SK-N-SH (cell line): ENCODE measurements at regions not wholly inside any gene's neighbourhood (a gene's known extent, or its start where the extent isn't known, plus 50 kb on each side); places are given as distances from the start of the nearest gene placed in this dataset.

Experiments used
- CHD2 ChIP-seq: fragments of 150-350 bp; IDR thresholded peaks from 2 replicates; pipeline ENCODE4 v1.6.1; 2018; ENCODE audit warnings: low read length; ENCODE audit not compliant: partially characterized antibody
- ELF1 ChIP-seq: IDR thresholded peaks from 2 replicates; pipeline ENCODE4 v1.4.0; 2012
- EP300 ChIP-seq, 2 experiments: IDR thresholded peaks; 2 replicates each; pipeline versions ENCODE4 v1.4.0 to v1.6.1; 2012; ENCODE audit warnings: borderline replicate concordance in 1 of 2, low read depth in 1 of 2, low read length in 1 of 2
- EZH2phosphoT487 ChIP-seq: fragments of 200-600 bp; sonication (generic); IDR thresholded peaks from 2 replicates; pipeline ENCODE4 v1.6.1; 2017; ENCODE audit warnings: low read depth, mixed run types, mild to moderate bottlenecking, antibody characterized with exemption, moderate library complexity, borderline replicate concordance
- NRF1 ChIP-seq: IDR thresholded peaks from 2 replicates; pipeline ENCODE4 v1.6.1; 2012; ENCODE audit warnings: low read depth, mild to moderate bottlenecking, low read length
- POLR2AphosphoS5 ChIP-seq: IDR thresholded peaks from 2 replicates; pipeline ENCODE4 v1.6.1; 2012; ENCODE audit warnings: low read depth, low read length
- TCF12 ChIP-seq: IDR thresholded peaks from 2 replicates; pipeline ENCODE4 v1.4.0; 2012
- TF ChIP-seq, protein P1 (sequence below): fragments of 200-600 bp; sonication (generic); IDR thresholded peaks from 2 replicates; pipeline ENCODE4 v1.6.1; 2017; ENCODE audit warnings: antibody characterized with exemption, mild to moderate bottlenecking, moderate library complexity

GRCh38 chr10:47184724-47185330 is 115.2 kb upstream of the GDF10 start:
- TF ChIP-seq, protein P1, sequence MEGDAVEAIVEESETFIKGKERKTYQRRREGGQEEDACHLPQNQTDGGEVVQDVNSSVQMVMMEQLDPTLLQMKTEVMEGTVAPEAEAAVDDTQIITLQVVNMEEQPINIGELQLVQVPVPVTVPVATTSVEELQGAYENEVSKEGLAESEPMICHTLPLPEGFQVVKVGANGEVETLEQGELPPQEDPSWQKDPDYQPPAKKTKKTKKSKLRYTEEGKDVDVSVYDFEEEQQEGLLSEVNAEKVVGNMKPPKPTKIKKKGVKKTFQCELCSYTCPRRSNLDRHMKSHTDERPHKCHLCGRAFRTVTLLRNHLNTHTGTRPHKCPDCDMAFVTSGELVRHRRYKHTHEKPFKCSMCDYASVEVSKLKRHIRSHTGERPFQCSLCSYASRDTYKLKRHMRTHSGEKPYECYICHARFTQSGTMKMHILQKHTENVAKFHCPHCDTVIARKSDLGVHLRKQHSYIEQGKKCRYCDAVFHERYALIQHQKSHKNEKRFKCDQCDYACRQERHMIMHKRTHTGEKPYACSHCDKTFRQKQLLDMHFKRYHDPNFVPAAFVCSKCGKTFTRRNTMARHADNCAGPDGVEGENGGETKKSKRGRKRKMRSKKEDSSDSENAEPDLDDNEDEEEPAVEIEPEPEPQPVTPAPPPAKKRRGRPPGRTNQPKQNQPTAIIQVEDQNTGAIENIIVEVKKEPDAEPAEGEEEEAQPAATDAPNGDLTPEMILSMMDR = no peak
- TF ChIP-seq NRF1 (no peak), ELF1 (no peak), POLR2AphosphoS5 (no peak), CHD2 (no peak), EP300 (IDR thresholded peaks at IDR 0.05; ENCODE audit: borderline replicate concordance in 1 of 2, low read depth in 1 of 2, low read length in 1 of 2) (no peak), EZH2phosphoT487 (no peak), TCF12 (no peak)
